ENCODE measurements at regions not wholly inside any gene's neighbourhood (a gene's known extent, or its start where the extent isn't known, plus 50 kb on each side); places are given as distances from the start of the nearest gene placed in this dataset.
A peak's percentile ranks its signal among the peaks of the same experiment; 100 is the strongest.

- Histone ChIP-seq H3K9me3 (no peaks in the 10 kb centered on the region), H3K27me3 (no peaks in the 10 kb centered on the region), H3K27ac (no peak overlapping the region), H3K4me3 (no peak overlapping the region), H3K36me3 (no peaks in the 10 kb centered on the region), H3K4me1 (no peaks in the 10 kb centered on the region)
- DNase-seq = no peak
- TF ChIP-seq POLR2A (IDR thresholded peaks at IDR 0.05) = no peak
- TF ChIP-seq CTCF (IDR thresholded peaks at IDR 0.05) = no peak
Measured at GRCh38 chr17:33387406-33387805, 94.3 kb upstream of the ASIC2 start.

GRCh38 chr17:33389504-33390135 is 96.5 kb upstream of the ASIC2 start:
- DNase-seq = no peak
- no peak overlapping the region for H3K4me3 ChIP-seq
- no peaks in the 10 kb centered on the region for H3K4me1 ChIP-seq
- H3K9me3 ChIP-seq = no peaks in the 10 kb centered on the region
- no peaks in the 10 kb centered on the region for H3K27me3 ChIP-seq
- TF ChIP-seq POLR2A (IDR thresholded peaks at IDR 0.05) (no peak), CTCF (IDR thresholded peaks at IDR 0.05) (no peak)
- H3K27ac ChIP-seq = no peak overlapping the region
- H3K36me3 ChIP-seq = no peaks in the 10 kb centered on the region

GRCh38 chr17:33390479-33391176 is 97.5 kb upstream of the ASIC2 start:
- no peak overlapping the region for H3K27ac ChIP-seq
- DNase-seq = peak in 1 of 3 donors; percentile 53
- no peak overlapping the region for H3K4me3 ChIP-seq
- TF ChIP-seq CTCF (IDR thresholded peaks at IDR 0.05) (no peak), POLR2A (IDR thresholded peaks at IDR 0.05) (no peak)
- H3K36me3 ChIP-seq = no peaks in the 10 kb centered on the region
- H3K27me3 ChIP-seq = no peaks in the 10 kb centered on the region
- no peaks in the 10 kb centered on the region for H3K9me3 ChIP-seq
- no peaks in the 10 kb centered on the region for H3K4me1 ChIP-seq

GRCh38 chr17:33396818-33397217 is 103.7 kb upstream of the ASIC2 start:
- H3K36me3 ChIP-seq = no peaks in the 10 kb centered on the region
- no peaks in the 10 kb centered on the region for H3K4me1 ChIP-seq
- H3K4me3 ChIP-seq = no peak overlapping the region
- no peak for DNase-seq
- H3K27me3 ChIP-seq = no peaks in the 10 kb centered on the region
- H3K27ac ChIP-seq = no peak overlapping the region
- H3K9me3 ChIP-seq = no peaks in the 10 kb centered on the region
- no peak for TF ChIP-seq POLR2A (IDR thresholded peaks at IDR 0.05)
- no peak for TF ChIP-seq CTCF (IDR thresholded peaks at IDR 0.05)

GRCh38 chr17:33398386-33398785 is 105.3 kb upstream of the ASIC2 start:
- Histone ChIP-seq H3K4me3 (no peak overlapping the region), H3K36me3 (no peaks in the 10 kb centered on the region), H3K4me1 (no peaks in the 10 kb centered on the region), H3K27ac (no peak overlapping the region), H3K9me3 (no peaks in the 10 kb centered on the region), H3K27me3 (no peaks in the 10 kb centered on the region)
- DNase-seq = no peak
- TF ChIP-seq POLR2A (IDR thresholded peaks at IDR 0.05) (no peak), CTCF (IDR thresholded peaks at IDR 0.05) (no peak)

All from Peyer's patch (tissue), 4 donors.